ENCODE measurements at regions not wholly inside any gene's neighbourhood (a gene's known extent, or its start where the extent isn't known, plus 50 kb on each side); places are given as distances from the start of the nearest gene placed in this dataset.
"Not testable (repeated sequence)": the region's sequence is repeated elsewhere in the genome, so short reads cannot be mapped to it uniquely, and the experiment has no call there.

- FAIRE-seq: no peak
Observed at GRCh38 chr16:54808890-54809289, 121.8 kb upstream of the IRX5 start.

- FAIRE-seq: no peak
Observed at GRCh38 chr16:54806881-54807360, 123.7 kb upstream of the IRX5 start.

DNA sequence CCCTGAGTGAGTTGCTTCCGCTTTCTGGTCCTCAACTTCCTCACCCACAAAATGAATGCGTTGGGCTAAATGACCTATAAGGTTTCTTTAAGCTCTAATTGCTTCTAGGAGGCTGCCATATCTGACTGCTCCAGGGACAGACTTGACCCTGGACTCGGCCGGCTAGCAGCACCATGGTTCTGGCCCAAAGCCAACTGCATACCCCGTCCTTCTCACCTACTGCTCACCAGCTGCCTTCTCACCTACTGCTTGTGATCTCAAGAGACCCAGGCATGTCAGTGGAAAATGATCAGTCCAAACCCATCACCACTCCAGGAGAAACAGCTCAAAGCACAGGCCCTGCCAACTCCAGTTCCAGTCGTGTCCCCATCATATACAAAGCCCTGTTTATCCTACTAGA lies 124.3 kb upstream of the IRX5 start:
- FAIRE-seq: no peak

DNA sequence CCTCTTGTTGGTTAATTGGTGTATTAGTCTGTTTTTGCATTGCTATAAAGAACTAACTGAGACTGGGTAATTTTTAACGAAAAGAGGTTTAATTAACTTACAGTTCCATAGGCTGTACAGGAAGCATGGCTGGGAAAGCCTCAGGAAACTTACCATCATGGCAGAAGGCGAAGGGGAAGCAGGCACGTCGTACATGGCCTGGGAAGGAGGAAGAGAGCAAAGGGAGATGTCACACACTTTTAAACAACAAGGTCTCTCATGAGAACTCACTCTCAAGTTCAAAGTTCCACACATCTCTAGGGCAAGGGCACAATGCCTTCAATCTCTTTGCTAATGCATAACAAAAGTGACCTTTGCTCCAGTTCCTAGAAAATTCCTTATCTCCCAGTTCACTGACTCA lies 125.0 kb upstream of the IRX5 start:
- FAIRE-seq: no peak

DNA sequence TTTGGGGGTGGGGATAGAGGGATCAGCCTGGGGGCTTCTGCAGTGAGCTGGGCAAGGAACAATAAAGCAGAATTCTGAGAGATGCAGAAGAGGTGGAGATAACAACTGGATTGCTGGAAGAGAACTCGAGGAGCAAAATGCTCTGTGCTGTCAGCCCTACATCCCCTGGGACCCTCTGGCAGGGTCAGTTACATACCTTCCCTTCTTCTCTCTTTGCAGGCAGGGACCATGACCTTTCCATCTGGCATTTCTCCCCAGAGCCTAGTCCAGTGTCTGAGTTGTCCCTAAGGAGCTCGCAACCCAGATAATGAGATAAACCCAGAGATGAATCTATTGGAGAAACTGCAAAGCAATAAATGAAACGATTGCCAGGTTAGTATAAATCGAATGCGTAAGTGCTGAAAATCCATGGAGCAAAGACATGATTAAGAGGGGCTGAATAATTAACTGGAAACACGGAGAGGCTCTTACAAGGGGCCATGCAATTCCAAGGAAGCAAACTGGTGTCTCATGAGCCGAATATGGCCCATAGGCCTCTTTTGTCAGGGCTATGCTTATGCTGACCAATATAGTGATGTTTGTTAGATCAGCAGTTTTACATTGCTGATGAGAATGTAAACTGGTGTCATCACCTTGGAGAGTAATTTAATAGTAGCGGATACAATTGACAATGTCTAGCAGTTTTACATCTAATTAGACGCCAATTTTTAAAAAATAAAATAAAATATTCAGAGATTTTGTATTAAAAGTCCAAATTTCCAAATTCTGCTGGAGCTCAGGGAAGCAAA lies 129.4 kb upstream of the IRX5 start:
- no peak for FAIRE-seq

- no peak for FAIRE-seq
Observed at GRCh38 chr16:54798267-54798666, 132.4 kb upstream of the IRX5 start.

DNA sequence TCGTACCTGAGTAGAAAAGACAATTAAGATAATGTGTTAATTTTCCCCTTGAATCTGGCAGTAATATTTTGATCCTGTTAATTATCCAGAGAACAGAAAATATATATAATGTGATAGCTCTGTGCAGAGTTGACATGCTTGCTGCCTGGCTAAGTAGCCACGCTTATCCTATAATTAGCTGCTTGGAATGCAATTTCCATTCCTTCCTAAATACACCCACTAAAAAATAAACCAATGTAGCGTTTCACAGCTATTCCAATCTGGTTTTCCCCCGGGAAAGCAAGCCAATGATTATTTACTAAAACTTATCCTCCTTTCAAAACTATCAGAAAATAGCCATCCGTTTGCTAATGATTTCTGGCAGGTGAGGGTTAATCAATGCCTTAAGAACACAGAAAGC lies 134.5 kb upstream of the IRX5 start:
- FAIRE-seq: no peak

DNA sequence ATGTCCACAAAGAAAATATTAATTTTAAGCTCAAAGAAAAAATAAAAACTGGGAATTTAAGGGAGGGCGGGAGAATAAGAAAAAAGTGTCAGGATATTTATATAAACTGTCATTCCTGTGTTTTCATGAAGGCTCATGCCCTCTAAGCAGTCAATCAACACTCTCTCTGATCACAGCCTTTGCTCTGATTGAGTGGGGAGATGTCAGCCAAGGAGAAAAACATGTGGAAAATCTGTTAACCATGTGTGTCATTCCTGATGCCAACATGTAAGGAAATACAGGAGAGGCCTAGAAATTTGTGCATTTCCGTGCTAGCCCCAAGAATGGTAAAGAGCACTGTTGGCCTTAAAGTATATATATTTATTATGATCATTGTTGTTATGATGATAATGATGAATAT lies 137.9 kb upstream of the IRX5 start:
- FAIRE-seq: no peak

DNA sequence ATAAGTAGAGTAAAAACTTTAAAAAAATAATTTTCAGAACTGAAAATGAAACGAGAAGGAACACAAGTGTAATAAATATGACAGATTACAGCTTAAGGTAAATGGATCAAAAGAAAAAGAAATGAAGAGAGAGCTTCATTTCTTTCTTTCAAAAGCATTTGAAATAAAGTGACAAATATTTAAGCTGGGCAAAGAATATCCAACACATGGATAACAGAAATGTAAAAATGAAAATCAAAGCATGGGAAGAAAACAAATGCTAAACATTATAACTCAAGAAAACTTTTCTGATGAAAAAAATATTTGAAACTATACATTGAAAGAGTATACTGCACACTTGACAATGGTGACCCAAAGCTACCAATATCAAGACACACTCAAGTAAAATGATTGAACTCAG lies 143.6 kb upstream of the IRX5 start:
- FAIRE-seq: no peak

- FAIRE-seq: no peak
Observed at GRCh38 chr16:54783980-54784379, 146.7 kb upstream of the IRX5 start.

DNA sequence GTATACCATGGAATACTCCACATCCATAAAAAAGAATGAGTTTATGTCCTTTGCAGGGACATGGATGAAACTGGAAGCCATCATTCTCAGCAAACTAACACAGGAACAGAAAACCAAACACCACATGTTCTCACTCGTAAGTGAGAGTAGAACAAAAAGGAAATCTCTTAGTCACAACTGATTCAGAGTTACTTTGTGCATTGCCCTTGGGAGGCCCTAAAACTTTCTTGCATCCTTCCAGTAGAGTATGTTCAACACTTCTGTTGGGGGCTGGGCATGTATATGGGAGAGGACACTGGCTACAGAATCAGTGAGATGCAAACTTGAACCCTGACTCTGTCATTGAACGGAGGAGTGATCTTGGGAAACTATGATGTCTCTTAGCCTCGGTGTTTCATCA lies 147.4 kb upstream of the IRX5 start:
- FAIRE-seq: no peak

DNA sequence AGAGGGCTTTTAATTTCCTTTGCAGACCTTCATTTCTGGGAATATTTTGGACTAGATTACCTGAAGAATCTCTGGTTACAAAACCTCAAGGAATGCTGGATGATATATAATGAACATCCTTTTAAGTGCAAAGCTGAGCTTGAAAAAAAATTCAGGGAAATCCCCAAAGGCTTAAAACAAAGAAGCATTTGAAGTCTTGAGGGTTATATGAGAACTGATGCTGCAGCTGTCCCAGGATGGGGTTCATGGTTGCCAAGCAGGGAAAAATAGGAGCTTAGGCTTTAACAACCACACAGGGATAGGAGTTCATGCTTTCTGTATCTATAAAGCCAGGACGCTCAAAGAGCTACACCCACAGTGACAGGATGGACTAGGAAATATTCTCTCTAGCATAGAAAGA lies 150.4 kb upstream of the IRX5 start:
- FAIRE-seq: no peak

DNA sequence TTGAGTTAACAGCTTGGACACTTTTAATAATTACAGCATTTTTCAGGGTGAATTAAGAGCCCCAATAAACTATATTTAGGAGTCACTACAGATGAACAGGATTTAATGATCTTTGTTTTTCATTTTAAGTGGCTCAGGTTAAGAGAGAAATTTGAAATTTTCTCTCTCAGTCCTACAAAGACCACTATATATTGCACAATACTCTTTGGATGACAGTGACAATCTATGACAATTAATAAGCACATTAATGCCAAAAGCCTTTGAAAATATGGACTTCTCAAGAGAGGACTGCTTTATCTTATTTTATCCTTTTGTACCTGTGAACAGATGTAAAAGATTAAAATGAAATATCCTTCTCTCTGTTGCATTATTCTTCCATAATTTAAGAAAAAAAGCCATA lies 151.1 kb upstream of the IRX5 start:
- FAIRE-seq: no peak

- FAIRE-seq: no peak
Observed at GRCh38 chr16:54774768-54775167, 155.9 kb upstream of the IRX5 start.

DNA sequence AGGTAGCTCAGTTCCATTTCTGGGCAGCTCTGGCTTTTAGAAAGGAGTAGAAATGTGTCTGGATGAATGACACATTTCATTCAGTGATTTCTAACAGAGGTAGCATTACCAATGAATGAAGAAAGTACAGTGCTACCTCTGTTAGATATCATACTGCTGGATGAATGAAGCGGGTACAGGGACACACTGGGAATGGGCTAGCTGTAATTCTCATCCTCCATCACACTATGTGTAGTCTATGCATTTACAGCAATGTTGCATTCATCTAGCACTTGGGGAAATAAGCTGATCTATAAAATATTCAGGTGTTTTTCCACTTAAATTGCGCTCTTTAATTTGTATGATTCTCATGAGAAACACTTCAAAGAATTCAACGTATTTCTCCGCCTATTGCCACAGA lies 158.3 kb upstream of the IRX5 start:
- no peak for FAIRE-seq

- no peak for FAIRE-seq
Observed at GRCh38 chr16:54766355-54766754, 164.3 kb upstream of the IRX5 start.

- no peak for FAIRE-seq
Observed at GRCh38 chr16:54750249-54750648, 180.4 kb upstream of the IRX5 start.

DNA sequence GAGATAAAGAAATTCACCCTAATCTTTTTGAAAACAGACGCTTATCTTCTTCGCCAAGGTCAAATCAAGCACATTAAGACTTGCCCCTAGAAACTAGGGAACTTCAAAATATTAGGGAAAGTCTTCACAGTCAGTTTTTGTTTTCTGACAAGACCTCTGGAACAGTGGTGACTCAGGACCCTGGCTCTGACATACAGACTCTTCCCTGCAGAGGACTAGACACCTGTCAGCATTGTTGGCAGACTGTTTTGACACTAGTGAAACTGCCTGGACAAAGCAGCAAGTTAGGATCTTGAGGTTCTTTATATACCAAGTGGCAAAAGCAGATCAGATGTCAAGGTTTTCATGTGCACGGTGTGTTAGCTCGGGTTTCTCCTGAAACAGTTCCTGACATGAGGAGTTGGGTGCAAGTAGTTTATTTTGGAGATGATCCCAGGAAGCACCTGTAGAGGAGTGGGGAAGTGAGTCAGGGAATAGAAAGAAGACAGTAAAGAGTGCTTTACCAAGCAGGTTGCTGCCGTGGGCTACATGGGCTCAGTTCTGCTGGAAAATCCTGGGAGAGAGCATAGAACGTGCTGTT lies 182.0 kb upstream of the IRX5 start:
- FAIRE-seq: no peak

DNA sequence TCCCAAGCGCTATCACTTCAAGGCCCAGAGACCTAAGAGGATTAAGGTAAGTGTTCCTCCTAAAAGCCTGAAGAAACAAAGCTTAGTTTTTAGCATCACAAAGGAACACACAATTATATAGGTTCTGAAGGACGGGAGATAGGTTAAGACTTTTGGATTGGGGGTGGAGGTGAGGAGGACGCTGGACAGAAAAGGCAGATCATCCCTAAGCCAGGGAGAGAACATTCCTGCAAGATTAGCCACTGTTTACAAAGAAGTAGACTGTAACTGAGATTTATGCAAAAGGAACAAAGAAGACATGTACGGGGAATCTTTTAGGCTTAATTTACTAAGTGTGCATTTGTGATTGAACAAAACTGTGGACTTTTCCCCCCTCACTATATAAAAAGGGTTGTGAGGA lies 184.1 kb upstream of the IRX5 start:
- no peak for FAIRE-seq

- FAIRE-seq: no peak
Observed at GRCh38 chr16:54744998-54745397, 185.7 kb upstream of the IRX5 start.

GRCh38 chr16:54742436-54742835 lies 188.2 kb upstream of the IRX5 start:
- FAIRE-seq: no peak

GRCh38 chr16:54739381-54739780 lies 191.3 kb upstream of the IRX5 start:
- no peak for FAIRE-seq

- FAIRE-seq: no peak
Observed at GRCh38 chr16:54734156-54734555, 196.5 kb upstream of the IRX5 start.

- FAIRE-seq: not testable (repeated sequence)
Observed at GRCh38 chr16:54727696-54728095, 203.0 kb upstream of the IRX5 start.

Data from colon (tissue), 2 donors.